ENCODE measurements at regions not wholly inside any gene's neighbourhood (a gene's known extent, or its start where the extent isn't known, plus 50 kb on each side); places are given as distances from the start of the nearest gene placed in this dataset.
A peak's percentile ranks its signal among the peaks of the same experiment; 100 is the strongest.

GRCh38 chr2:176395273-176395854 is 126.1 kb downstream of the MTX2 start:
- Histone ChIP-seq H3K9me3 (ENCODE audit: severe bottlenecking) (no peaks in the 10 kb centered on the region), H3K36me3 (ENCODE audit: low read depth) (no peaks in the 10 kb centered on the region), H3K4me3 (ENCODE audit: severe bottlenecking) (no peak overlapping the region), H3K4me1 (ENCODE audit: insufficient read depth, poor library complexity, severe bottlenecking) (peaks cover 3% of the 10 kb centered on the region), H3K27ac (ENCODE audit: poor library complexity, severe bottlenecking) (no peak overlapping the region), H3K27me3 (ENCODE audit: insufficient read depth, poor library complexity, severe bottlenecking) (no peaks in the 10 kb centered on the region)
- no peak for DNase-seq (ENCODE audit: low spot score)
- TF ChIP-seq CTCF (IDR thresholded peaks at IDR 0.05; ENCODE audit: poor library complexity, severe bottlenecking), result no peak
- peak; percentile 45; the same call in 1 of the 3 replicates for ATAC-seq (ENCODE audit: low read depth)

GRCh38 chr2:176398243-176399073 is 129.2 kb downstream of the MTX2 start:
- no peak for DNase-seq (ENCODE audit: low spot score)
- H3K27ac ChIP-seq (ENCODE audit: poor library complexity, severe bottlenecking), result no peak overlapping the region
- no peaks in the 10 kb centered on the region for H3K9me3 ChIP-seq (ENCODE audit: severe bottlenecking)
- H3K4me3 ChIP-seq (ENCODE audit: severe bottlenecking), result no peak overlapping the region
- TF ChIP-seq CTCF (IDR thresholded peaks at IDR 0.05; ENCODE audit: poor library complexity, severe bottlenecking), result no peak
- H3K4me1 ChIP-seq (ENCODE audit: insufficient read depth, poor library complexity, severe bottlenecking), result peaks cover 3% of the 10 kb centered on the region
- H3K27me3 ChIP-seq (ENCODE audit: insufficient read depth, poor library complexity, severe bottlenecking), result no peaks in the 10 kb centered on the region
- ATAC-seq (ENCODE audit: low read depth), result no peak
- H3K36me3 ChIP-seq (ENCODE audit: low read depth), result no peaks in the 10 kb centered on the region

GRCh38 chr2:176399074-176399598 is 129.9 kb downstream of the MTX2 start:
- DNase-seq (ENCODE audit: low spot score) (no peak), ATAC-seq (ENCODE audit: low read depth) (no peak)

GRCh38 chr2:176405477-176405876 is 136.2 kb downstream of the MTX2 start:
- H3K36me3 ChIP-seq (ENCODE audit: low read depth), result no peaks in the 10 kb centered on the region
- no peak for ATAC-seq (ENCODE audit: low read depth)
- H3K4me3 ChIP-seq (ENCODE audit: severe bottlenecking), result no peak overlapping the region
- TF ChIP-seq CTCF (IDR thresholded peaks at IDR 0.05; ENCODE audit: poor library complexity, severe bottlenecking), result no peak
- no peak overlapping the region for H3K27ac ChIP-seq (ENCODE audit: poor library complexity, severe bottlenecking)
- H3K27me3 ChIP-seq (ENCODE audit: insufficient read depth, poor library complexity, severe bottlenecking), result no peaks in the 10 kb centered on the region
- H3K9me3 ChIP-seq (ENCODE audit: severe bottlenecking), result no peaks in the 10 kb centered on the region
- H3K4me1 ChIP-seq (ENCODE audit: insufficient read depth, poor library complexity, severe bottlenecking), result no peaks in the 10 kb centered on the region
- DNase-seq (ENCODE audit: low spot score), result no peak

More at GRCh38 chr2:176399074-176399598, 129.9 kb downstream of the MTX2 start:
- no peak overlapping the region for H3K27ac ChIP-seq (ENCODE audit: poor library complexity, severe bottlenecking)
- H3K4me1 ChIP-seq (ENCODE audit: insufficient read depth, poor library complexity, severe bottlenecking), result peaks cover 3% of the 10 kb centered on the region
- H3K9me3 ChIP-seq (ENCODE audit: severe bottlenecking), result no peaks in the 10 kb centered on the region
- TF ChIP-seq CTCF (IDR thresholded peaks at IDR 0.05; ENCODE audit: poor library complexity, severe bottlenecking), result no peak
- no peaks in the 10 kb centered on the region for H3K36me3 ChIP-seq (ENCODE audit: low read depth)
- no peaks in the 10 kb centered on the region for H3K27me3 ChIP-seq (ENCODE audit: insufficient read depth, poor library complexity, severe bottlenecking)
- H3K4me3 ChIP-seq (ENCODE audit: severe bottlenecking), result no peak overlapping the region

Data from RWPE2 (cell line).